ENCODE measurements at regions not wholly inside any gene's neighbourhood (a gene's known extent, or its start where the extent isn't known, plus 50 kb on each side); places are given as distances from the start of the nearest gene placed in this dataset.

- no peaks in the 10 kb centered on the region for H3K23me2 ChIP-seq (ENCODE audit: insufficient read length, low read depth, low read length, poor library complexity, severe bottlenecking)
- Mint-ChIP-seq H3K9me3 (no peaks in the 10 kb centered on the region), H3K36me3 (ENCODE audit: insufficient read depth in 1 of 3, low read depth in 3 of 3) (no peaks in the 10 kb centered on the region), H3K4me3 (no peak overlapping the region), H3K27ac (no peak overlapping the region), H3K4me1 (no peaks in the 10 kb centered on the region), H3K27me3 (ENCODE audit: low read depth) (no peaks in the 10 kb centered on the region)
- no peak overlapping the region for H3K4me2 ChIP-seq (ENCODE audit: insufficient read depth, insufficient read length, low read length)
- H3K9ac ChIP-seq (ENCODE audit: extremely low read depth, insufficient read length, low read length) = no peak overlapping the region
- H3K27me3 ChIP-seq (ENCODE audit: insufficient read depth, low read length) = no peaks in the 10 kb centered on the region
- no peak overlapping the region for H3K18ac ChIP-seq (ENCODE audit: insufficient read length, low read depth, low read length)
- H3K14ac ChIP-seq (ENCODE audit: insufficient read depth, low read length) = no peak overlapping the region
- no peak overlapping the region for H4K5ac ChIP-seq (ENCODE audit: insufficient read length, low read depth, low read length)
- DNase-seq = no peak
- no peaks in the 10 kb centered on the region for H3K4me1 ChIP-seq (ENCODE audit: insufficient read depth, low read length)
- H2AFZ ChIP-seq (ENCODE audit: low read length) = no peak overlapping the region
- H3K23ac ChIP-seq (ENCODE audit: insufficient read length, low read depth, low read length) = no peak overlapping the region
- no peak overlapping the region for H3K27ac ChIP-seq (ENCODE audit: insufficient read length, low read depth, low read length)
- no peak overlapping the region for H3K56ac ChIP-seq (ENCODE audit: insufficient read length, low read depth, low read length)
- no peak overlapping the region for H4K8ac ChIP-seq (replicated peaks; ENCODE audit: insufficient read length, low read depth, low read length)
- H3K4ac ChIP-seq (ENCODE audit: low read depth, low read length) = no peak overlapping the region
- no peaks in the 10 kb centered on the region for H3K79me2 ChIP-seq (ENCODE audit: insufficient read depth, low read length)
- no peak overlapping the region for H3T11ph ChIP-seq (ENCODE audit: low read length)
- H3K79me1 ChIP-seq (ENCODE audit: insufficient read depth, low read depth, low read length, poor library complexity, severe bottlenecking) = no peaks in the 10 kb centered on the region
- H2AK5ac ChIP-seq (ENCODE audit: insufficient read length, low read length) = no peak overlapping the region
- no peaks in the 10 kb centered on the region for H4K20me1 ChIP-seq (ENCODE audit: control insufficient read depth, insufficient read depth, insufficient read length)
- H4K91ac ChIP-seq (ENCODE audit: insufficient read length, low read depth, low read length) = no peak overlapping the region
- H2BK20ac ChIP-seq (ENCODE audit: low read depth, low read length, poor library complexity, severe bottlenecking) = no peak overlapping the region
- H3K9me3 ChIP-seq (ENCODE audit: control insufficient read depth, low read depth, low read length) = no peaks in the 10 kb centered on the region
- H2BK120ac ChIP-seq (ENCODE audit: low read depth, low read length, poor library complexity, severe bottlenecking) = no peak overlapping the region
- H2BK15ac ChIP-seq (ENCODE audit: low read depth, low read length) = no peak overlapping the region
- no peak overlapping the region for H2BK5ac ChIP-seq (ENCODE audit: insufficient read length, low read length)
- no peak overlapping the region for H2BK12ac ChIP-seq (ENCODE audit: insufficient read length, low read depth, low read length)
- no peak for TF ChIP-seq CTCF (conservative IDR thresholded peaks at IDR 0.05)
These were observed 563.0 kb downstream of the LRRC70 start for GRCh38 chr5:63141591-63141990.

All from H9 (cell line).